ENCODE measurements at regions not wholly inside any gene's neighbourhood (a gene's known extent, or its start where the extent isn't known, plus 50 kb on each side); places are given as distances from the start of the nearest gene placed in this dataset.

DNA sequence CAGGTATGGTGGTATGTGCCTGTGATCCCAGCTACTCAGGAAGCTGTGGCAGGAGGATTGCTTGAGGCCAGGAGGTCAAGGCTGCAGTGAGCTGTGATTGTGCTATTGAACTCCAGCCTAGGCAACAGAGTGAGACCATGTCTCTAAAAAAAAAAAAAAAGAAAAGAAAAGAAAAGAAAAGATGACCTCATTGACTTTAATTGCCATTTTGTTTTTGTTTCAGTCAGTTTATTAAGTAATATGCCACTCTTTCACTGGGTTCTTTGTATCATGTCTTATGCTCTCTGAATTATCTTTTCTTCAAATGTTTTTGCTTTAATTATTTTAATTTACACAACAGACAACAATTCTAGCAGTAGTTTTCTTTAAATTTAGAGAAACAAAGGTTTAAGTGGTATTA is 293.8 kb downstream of the TSHZ3 start:
- no TSS peak for BruUV-seq (replicated peaks)
- ChIA-PET POLR2A (no interaction called here), CTCF (no interaction called here)
- ATAC-seq (no peak), DNase-seq (ENCODE audit: low read depth, low spot score) (no peak)
- in situ Hi-C loops (cut with HindIII; ENCODE audit: low pct_unique_long_range_greater_than_20kb, low sequenced_read_pairs) (no loop called here), intact Hi-C loops (cut with micrococcal nuclease; ENCODE audit: unreplicated experiment) (no loop called here)
- H3K9me3 ChIP-seq (ENCODE audit: control insufficient read depth, insufficient read depth, low read depth, low read length), result no peaks in the 10 kb centered on the region
- H3K27me3 ChIP-seq (ENCODE audit: control insufficient read depth, insufficient read depth, low read length), result no peaks in the 10 kb centered on the region
- no peak overlapping the region for H3K4me3 ChIP-seq (ENCODE audit: low read depth in 2 of 2, low read length in 2 of 2)
- H3K36me3 ChIP-seq (ENCODE audit: control insufficient read depth, insufficient read depth, low read length), result no peaks in the 10 kb centered on the region
- H3K27ac ChIP-seq (ENCODE audit: low read length), result no peak overlapping the region
- TF ChIP-seq SIN3A (IDR thresholded peaks at IDR 0.05; ENCODE audit: borderline replicate concordance, insufficient read depth, low read depth, low read length), result no peak
- TF ChIP-seq REST (IDR thresholded peaks at IDR 0.05; ENCODE audit: insufficient read depth in 1 of 2, low read depth in 2 of 2, low read length in 1 of 2), result no peak
- no peak for TF ChIP-seq POLR2AphosphoS5 (IDR thresholded peaks at IDR 0.05; ENCODE audit: low read depth, low read length)
- no peak for TF ChIP-seq TCF7L2 (IDR thresholded peaks at IDR 0.05; ENCODE audit: low read depth, low read length)
- TF ChIP-seq, protein P1, sequence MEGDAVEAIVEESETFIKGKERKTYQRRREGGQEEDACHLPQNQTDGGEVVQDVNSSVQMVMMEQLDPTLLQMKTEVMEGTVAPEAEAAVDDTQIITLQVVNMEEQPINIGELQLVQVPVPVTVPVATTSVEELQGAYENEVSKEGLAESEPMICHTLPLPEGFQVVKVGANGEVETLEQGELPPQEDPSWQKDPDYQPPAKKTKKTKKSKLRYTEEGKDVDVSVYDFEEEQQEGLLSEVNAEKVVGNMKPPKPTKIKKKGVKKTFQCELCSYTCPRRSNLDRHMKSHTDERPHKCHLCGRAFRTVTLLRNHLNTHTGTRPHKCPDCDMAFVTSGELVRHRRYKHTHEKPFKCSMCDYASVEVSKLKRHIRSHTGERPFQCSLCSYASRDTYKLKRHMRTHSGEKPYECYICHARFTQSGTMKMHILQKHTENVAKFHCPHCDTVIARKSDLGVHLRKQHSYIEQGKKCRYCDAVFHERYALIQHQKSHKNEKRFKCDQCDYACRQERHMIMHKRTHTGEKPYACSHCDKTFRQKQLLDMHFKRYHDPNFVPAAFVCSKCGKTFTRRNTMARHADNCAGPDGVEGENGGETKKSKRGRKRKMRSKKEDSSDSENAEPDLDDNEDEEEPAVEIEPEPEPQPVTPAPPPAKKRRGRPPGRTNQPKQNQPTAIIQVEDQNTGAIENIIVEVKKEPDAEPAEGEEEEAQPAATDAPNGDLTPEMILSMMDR (IDR thresholded peaks at IDR 0.05), result no peak
- no peaks in the 10 kb centered on the region for H3K4me1 ChIP-seq (ENCODE audit: control insufficient read depth, insufficient read depth, low read length)

DNA sequence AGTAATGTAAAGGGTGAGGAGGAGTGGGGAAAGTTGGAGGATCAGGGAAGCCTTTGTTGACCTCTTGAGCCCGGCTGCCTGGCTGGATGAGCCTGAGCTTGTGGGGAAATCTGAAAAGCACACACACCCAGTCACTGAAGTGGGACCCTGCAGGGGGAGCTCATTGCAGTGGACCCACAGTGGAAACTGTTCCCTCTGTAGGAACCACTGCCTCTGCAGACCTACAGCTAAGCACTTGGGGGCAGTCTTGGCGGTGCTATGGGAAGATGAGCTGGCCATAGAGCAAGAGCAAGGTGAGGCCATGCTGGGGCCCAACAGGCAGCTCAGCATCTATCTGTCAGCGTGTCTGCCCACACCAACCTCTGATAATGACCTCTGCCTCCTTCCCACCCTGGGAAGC is 294.8 kb downstream of the TSHZ3 start:
- no peaks in the 10 kb centered on the region for H3K4me1 ChIP-seq (ENCODE audit: control insufficient read depth, insufficient read depth, low read length)
- H3K27me3 ChIP-seq (ENCODE audit: control insufficient read depth, insufficient read depth, low read length), result no peaks in the 10 kb centered on the region
- no peak for TF ChIP-seq TCF7L2 (IDR thresholded peaks at IDR 0.05; ENCODE audit: low read depth, low read length)
- TF ChIP-seq, protein P1 (IDR thresholded peaks at IDR 0.05), result peak; percentile 61
- intact Hi-C loops (cut with micrococcal nuclease; ENCODE audit: unreplicated experiment) (no loop called here), in situ Hi-C loops (cut with HindIII; ENCODE audit: low pct_unique_long_range_greater_than_20kb, low sequenced_read_pairs) (no loop called here)
- no TSS peak for BruUV-seq (replicated peaks)
- no peaks in the 10 kb centered on the region for H3K36me3 ChIP-seq (ENCODE audit: control insufficient read depth, insufficient read depth, low read length)
- POLR2A ChIA-PET, result no interaction called here
- CTCF ChIA-PET, result interaction anchor here (0.5 to 0.6 kb wide), 2 partner anchors 9 to 61 kb away, joined by 3 to 5 read pairs; no protein-coding TSS in a partner anchor
- H3K4me3 ChIP-seq (ENCODE audit: low read depth in 2 of 2, low read length in 2 of 2), result no peak overlapping the region
- no peak overlapping the region for H3K27ac ChIP-seq (ENCODE audit: low read length)
- H3K9me3 ChIP-seq (ENCODE audit: control insufficient read depth, insufficient read depth, low read depth, low read length), result no peaks in the 10 kb centered on the region
- DNase-seq (ENCODE audit: low read depth, low spot score), result peak; percentile 17
- peak; percentile 74 for ATAC-seq

DNA sequence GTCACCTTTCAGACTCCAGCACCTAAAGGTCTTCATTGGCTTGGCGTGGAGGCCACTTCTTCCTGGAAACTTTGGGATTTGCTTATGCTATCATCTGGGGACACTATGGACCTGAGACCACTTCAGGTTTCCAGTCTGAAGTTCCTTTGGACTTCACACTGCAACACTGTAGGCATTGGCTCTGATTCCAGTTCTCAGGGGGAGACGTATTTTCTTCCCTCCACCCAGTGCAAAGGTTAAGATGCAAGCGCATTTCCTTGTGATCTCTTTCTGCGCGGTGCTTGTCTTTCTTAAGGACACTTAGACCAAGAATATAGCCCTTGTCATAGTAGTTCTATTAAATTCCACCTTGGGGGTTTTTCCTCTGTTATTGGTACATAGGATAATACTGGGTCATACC is 299.8 kb downstream of the TSHZ3 start:
- POLR2A ChIA-PET, result no interaction called here
- H3K4me3 ChIP-seq (ENCODE audit: low read depth in 2 of 2, low read length in 2 of 2), result no peak overlapping the region
- CTCF ChIA-PET, result no interaction called here
- H3K9me3 ChIP-seq (ENCODE audit: control insufficient read depth, insufficient read depth, low read depth, low read length), result no peaks in the 10 kb centered on the region
- no peak for TF ChIP-seq POLR2AphosphoS5 (IDR thresholded peaks at IDR 0.05; ENCODE audit: low read depth, low read length)
- TF ChIP-seq, protein P1 (IDR thresholded peaks at IDR 0.05), result no peak
- intact Hi-C loops (cut with micrococcal nuclease; ENCODE audit: unreplicated experiment), result no loop called here
- no peaks in the 10 kb centered on the region for H3K27me3 ChIP-seq (ENCODE audit: control insufficient read depth, insufficient read depth, low read length)
- no TSS peak for BruUV-seq (replicated peaks)
- in situ Hi-C loops (cut with HindIII; ENCODE audit: low pct_unique_long_range_greater_than_20kb, low sequenced_read_pairs), result no loop called here
- ATAC-seq, result no peak
- no peak for DNase-seq (ENCODE audit: low read depth, low spot score)
- H3K27ac ChIP-seq (ENCODE audit: low read length), result no peak overlapping the region
- H3K36me3 ChIP-seq (ENCODE audit: control insufficient read depth, insufficient read depth, low read length), result no peaks in the 10 kb centered on the region
- H3K4me1 ChIP-seq (ENCODE audit: control insufficient read depth, insufficient read depth, low read length), result no peaks in the 10 kb centered on the region

Data from Panc1 (cell line).